GM23338 (cell line): ENCODE measurements at regions not wholly inside any gene's neighbourhood (a gene's known extent, or its start where the extent isn't known, plus 50 kb on each side); places are given as distances from the start of the nearest gene placed in this dataset.

Experiments
- CREB1 ChIP-seq: fragments of 250-450 bp; sonication (Bioruptor Pico); IDR thresholded peaks from 2 replicates; pipeline ENCODE4 v1.5.0; 2020; ENCODE audit warnings: low read depth, mild to moderate bottlenecking, moderate library complexity
- CTCF ChIP-seq, 2 experiments: fragments of 200-600 bp in 1 of 2; sonication (generic) in 1 of 2; conservative IDR thresholded peaks; 2 replicates each; pipeline versions ENCODE4 v1.5.1 to v1.6.1; 2016 to 2017; ENCODE audit warnings: antibody characterized with exemption in 2 of 2, low read depth in 2 of 2, mild to moderate bottlenecking in 2 of 2, moderate library complexity in 1 of 2
- ETS1 ChIP-seq: IDR thresholded peaks from 2 replicates; pipeline ENCODE4 v1.6.1; 2016; ENCODE audit warnings: antibody characterized with exemption
- EZH2 ChIP-seq: fragments of 200-600 bp; sonication (generic); IDR thresholded peaks from one replicate; pipeline ENCODE4 v1.8.0; 2017; ENCODE audit warnings: antibody characterized with exemption, mild to moderate bottlenecking, low read depth; ENCODE audit not compliant: unreplicated experiment
- EZH2phosphoT487 ChIP-seq: fragments of 200-600 bp; sonication (generic); IDR thresholded peaks from one replicate; pipeline ENCODE4 v1.8.1; 2018; ENCODE audit warnings: antibody characterized with exemption; ENCODE audit not compliant: unreplicated experiment
- NANOG ChIP-seq: IDR thresholded peaks from 2 replicates; pipeline ENCODE4 v1.6.1; 2016; ENCODE audit warnings: antibody characterized with exemption, borderline replicate concordance
- POLR2AphosphoS5 ChIP-seq: IDR thresholded peaks from 2 replicates; pipeline ENCODE4 v1.6.1; 2016; ENCODE audit warnings: antibody characterized with exemption, low read depth
- STAT1 ChIP-seq: IDR thresholded peaks from one replicate; pipeline ENCODE4 v1.6.1; 2016; ENCODE audit warnings: antibody characterized with exemption; ENCODE audit not compliant: unreplicated experiment
- ZNF114 ChIP-seq: fragments of 250-450 bp; sonication (Bioruptor Pico); IDR thresholded peaks from 2 replicates; pipeline ENCODE4 v1.5.0; 2020; ENCODE audit warnings: mild to moderate bottlenecking, moderate library complexity
- ZNF331 ChIP-seq: fragments of 250-450 bp; sonication (Bioruptor Pico); IDR thresholded peaks from 2 replicates; pipeline ENCODE4 v1.5.0; 2020; ENCODE audit warnings: low read depth, mild to moderate bottlenecking, moderate library complexity
- ZNF462 ChIP-seq: fragments of 250-450 bp; sonication (Bioruptor Pico); IDR thresholded peaks from 2 replicates; pipeline ENCODE4 v1.5.0; 2020; ENCODE audit warnings: mild to moderate bottlenecking, moderate library complexity

- TF ChIP-seq EZH2phosphoT487 (no peak), CREB1 (CRISPR knock-in tag) (no peak), POLR2AphosphoS5 (no peak), CTCF (conservative IDR thresholded peaks at IDR 0.05; ENCODE audit: low read depth in 2 of 2) (no peak), ETS1 (no peak), EZH2 (no peak), NANOG (no peak), STAT1 (no peak), ZNF331 (CRISPR knock-in tag) (no peak), ZNF114 (CRISPR knock-in tag) (no peak), ZNF462 (CRISPR knock-in tag) (no peak)
Measured at GRCh38 chr1:227396539-227397353, 78.5 kb upstream of the CDC42BPA start.
